GM12878 (cell line): ENCODE measurements at regions not wholly inside any gene's neighbourhood (a gene's known extent, or its start where the extent isn't known, plus 50 kb on each side); places are given as distances from the start of the nearest gene placed in this dataset.

Experiments used
- ATAC-seq: fragments of 200-7000 bp; cut with Tn5 transposase; 3 replicates; pipeline ENCODE4 v1.9.1; 2020; ENCODE audit warnings: mild to moderate bottlenecking, moderate library complexity
- BruUV-seq: library from RNA; stranded (reverse); fragments of 400-500 nt; replicated peaks from 2 replicates; lab custom pipeline; 2021; lab: Mats Ljungman, UMichigan
- CTCF ChIA-PET: fragments of 300-600 bp; sonication (Branson Sonifier 250); formaldehyde crosslinking; extraction: SDS; loops from one replicate; lab custom pipeline; 2021; ENCODE audit warnings: inconsistent platforms; lab: Yijun Ruan, JAX
- POLR2A ChIA-PET: fragments of 350-600 bp; formaldehyde crosslinking; extraction: SDS; loops from one replicate; lab custom pipeline; 2021; ENCODE audit warnings: inconsistent platforms; lab: Charles Lee
- RAD21 ChIA-PET: fragments of 300-600 bp; sonication (Branson Sonifier 250); formaldehyde crosslinking; loops from one replicate; lab custom pipeline; 2023; ENCODE audit warnings: antibody characterized with exemption; ENCODE audit not compliant: unreplicated experiment; lab: Charles Lee
- SMC1A ChIA-PET: fragments of 300-600 bp; sonication (Branson Sonifier 250); formaldehyde crosslinking; loops from one replicate; lab custom pipeline; 2023; ENCODE audit not compliant: unreplicated experiment, uncharacterized antibody; lab: Charles Lee
- DNase-seq: peaks from one replicate; pipeline ENCODE4 v3.0.0-alpha.2; 2011; ENCODE audit warnings: low read depth, low spot score
- FAIRE-seq: peaks from 3 replicates; lab custom pipeline; 2011; peaks lifted over from hg19 to GRCh38; lab: Jason Lieb, UNC
- H2AFZ ChIP-seq: 2 replicates; pipeline ENCODE4 v1.6.0; 2011; ENCODE audit warnings: low read depth, low read length, control low read depth; ENCODE audit not compliant: control insufficient read depth
- H3K27ac ChIP-seq: 2 replicates; pipeline ENCODE4 v1.5.1; 2011; ENCODE audit warnings: control low read depth; ENCODE audit not compliant: control insufficient read depth, insufficient read depth
- H3K27me3 ChIP-seq, 2 experiments: replicated peaks in 1 of 2; 2 replicates each; pipeline versions ENCODE4 v1.6.0 to v1.6.1; 2011; ENCODE audit warnings: low read length in 1 of 2; ENCODE audit not compliant: control insufficient read depth in 2 of 2, insufficient read depth in 2 of 2
- H3K36me3 ChIP-seq, 2 experiments: 2 replicates each; pipeline ENCODE4 v1.5.1; 2011; ENCODE audit warnings: low read length in 1 of 2; ENCODE audit not compliant: control insufficient read depth in 2 of 2, insufficient read depth in 2 of 2
- H3K4me1 ChIP-seq: 2 replicates; pipeline ENCODE4 v1.6.1; 2011; ENCODE audit warnings: mild to moderate bottlenecking, low read length, moderate library complexity, mixed read lengths; ENCODE audit not compliant: control insufficient read depth, insufficient read depth
- H3K4me2 ChIP-seq: 2 replicates; pipeline ENCODE4 v1.6.0; 2011; ENCODE audit warnings: control low read depth; ENCODE audit not compliant: control insufficient read depth, insufficient read depth
- H3K4me3 ChIP-seq: fragments of 200-600 bp; sonication (generic); 2 replicates; pipeline ENCODE4 v1.5.1; 2016
- H3K79me2 ChIP-seq: 2 replicates; pipeline ENCODE4 v1.6.0; 2011; ENCODE audit warnings: low read length; ENCODE audit not compliant: control insufficient read depth, insufficient read depth
- H3K9ac ChIP-seq: 2 replicates; pipeline ENCODE4 v1.8.0; 2011; ENCODE audit warnings: low read length, control low read depth, mixed read lengths; ENCODE audit not compliant: control insufficient read depth, insufficient read depth
- H3K9me3 ChIP-seq: replicated peaks from 3 replicates; pipeline ENCODE4 v1.5.1; 2011; ENCODE audit warnings: mild to moderate bottlenecking, low read length; ENCODE audit not compliant: control insufficient read depth, insufficient read depth
- H4K20me1 ChIP-seq: 2 replicates; pipeline ENCODE4 v1.6.0; 2011; ENCODE audit not compliant: control insufficient read depth, insufficient read depth
- ATF7 ChIP-seq: fragments of 450-650 bp; IDR thresholded peaks from 2 replicates; pipeline ENCODE4 v1.6.1; 2016; ENCODE audit warnings: low read depth, mild to moderate bottlenecking
- CHD1 ChIP-seq: IDR thresholded peaks from 2 replicates; pipeline ENCODE4 v1.6.1; 2012; ENCODE audit warnings: low read depth, low read length, improper control_type of control experiment
- CREB1 ChIP-seq: IDR thresholded peaks from 2 replicates; pipeline ENCODE4 v1.6.1; 2012; ENCODE audit warnings: low read depth, mild to moderate bottlenecking, inconsistent platforms
- DPF2 ChIP-seq: fragments of 450-650 bp; IDR thresholded peaks from 2 replicates; pipeline ENCODE4 v1.6.1; 2017; ENCODE audit warnings: mild to moderate bottlenecking
- KAT2A ChIP-seq: conservative IDR thresholded peaks from 2 replicates; pipeline ENCODE4 v1.6.1; 2011; ENCODE audit warnings: low read depth, low read length; ENCODE audit not compliant: control insufficient read depth
- MAX ChIP-seq: IDR thresholded peaks from 2 replicates; pipeline ENCODE4 v1.6.1; 2012; ENCODE audit warnings: low read depth, low read length, improper control_type of control experiment
- MXI1 ChIP-seq: fragments of 150-350 bp; IDR thresholded peaks from 2 replicates; pipeline ENCODE4 v1.6.1; 2011; ENCODE audit warnings: low read depth, mild to moderate bottlenecking, inconsistent platforms, low read length, improper control_type of control experiment
- NR2C1 ChIP-seq: fragments of 450-650 bp; IDR thresholded peaks from 2 replicates; pipeline ENCODE4 v1.6.1; 2017; ENCODE audit warnings: antibody characterized with exemption, mild to moderate bottlenecking, moderate library complexity
- SIX5 ChIP-seq: IDR thresholded peaks from 2 replicates; pipeline ENCODE4 v1.6.1; 2011; ENCODE audit warnings: mild to moderate bottlenecking, low read depth, low read length, moderate library complexity; ENCODE audit not compliant: severe bottlenecking
- SREBF2 ChIP-seq: IDR thresholded peaks from 2 replicates; pipeline ENCODE4 v1.6.1; 2012; ENCODE audit warnings: mild to moderate bottlenecking, low read length
- SRF ChIP-seq, 2 experiments: IDR thresholded peaks; 2 replicates each; pipeline ENCODE4 v1.6.1; 2011; ENCODE audit warnings: low read depth in 2 of 2, low read length in 2 of 2, mild to moderate bottlenecking in 1 of 2, moderate library complexity in 1 of 2
- SUZ12 ChIP-seq: fragments of 200-600 bp; sonication (generic); IDR thresholded peaks from one replicate; pipeline ENCODE4 v1.6.1; 2018; ENCODE audit warnings: antibody characterized with exemption, mild to moderate bottlenecking; ENCODE audit not compliant: unreplicated experiment
- WGBS: methylation state at CpG from one replicate; pipeline ENCODE4 v1.1.6; 2016; ENCODE audit warnings: low lambda C conversion rate; ENCODE audit not compliant: insufficient replicate concordance, insufficient coverage; ENCODE audit errors: missing lambda C conversion rate; 5-methylcytosine and 5-hydroxymethylcytosine counted together
- in situ Hi-C: fragments of 300-500 bp; cut with MboI; formaldehyde crosslinking; loops from 9 replicates; pipeline ENCODE4 v1.14.3; 2018; ENCODE audit warnings: mixed read lengths
- intact Hi-C: fragments of 100-400 bp; cut with micrococcal nuclease; formaldehyde crosslinking; loops from one replicate; pipeline ENCODE4 v1.14.2; 2022; ENCODE audit not compliant: unreplicated experiment
- TF ChIP-seq, protein P1 (sequence below): IDR thresholded peaks from 2 replicates; pipeline ENCODE4 v1.6.1; 2012; ENCODE audit warnings: low read length, inconsistent platforms

DNA sequence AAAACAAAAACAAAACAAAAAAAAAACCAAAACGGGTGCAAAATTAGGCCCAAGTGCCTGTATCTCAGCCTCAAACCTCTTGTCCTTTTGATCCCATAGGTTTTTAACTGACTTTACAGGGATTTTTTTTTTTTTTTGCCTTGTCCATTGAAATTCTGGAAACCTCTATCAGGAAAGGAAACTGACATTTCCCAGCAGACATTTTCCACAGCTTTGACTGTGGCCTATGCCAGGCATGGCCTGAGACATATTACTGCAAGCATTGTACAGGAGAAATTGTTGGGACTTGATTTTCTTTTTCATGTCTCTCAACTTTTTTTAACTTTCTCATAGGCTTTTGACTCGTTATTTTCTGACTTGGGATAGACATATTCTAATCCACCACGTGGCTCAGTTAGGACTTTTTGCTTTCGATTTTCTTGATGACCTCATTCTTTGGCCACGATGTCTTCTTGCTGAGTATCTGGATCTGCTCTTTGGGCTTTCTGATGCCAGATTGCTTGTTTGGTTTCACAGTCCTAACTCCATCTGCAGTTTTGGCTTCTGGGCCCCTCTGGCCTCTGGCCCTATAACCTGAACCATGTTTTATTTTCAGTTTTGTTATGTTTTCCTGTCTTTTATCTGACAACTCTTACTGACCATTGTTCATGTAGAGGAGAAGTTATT is 336.1 kb upstream of the C11orf87 start:
- Histone ChIP-seq H3K9ac (no peak overlapping the region), H3K27me3 (no peaks in the 10 kb centered on the region), H3K9me3 (no peaks in the 10 kb centered on the region), H2AFZ (no peak overlapping the region), H3K27ac (no peak overlapping the region), H3K79me2 (no peaks in the 10 kb centered on the region), H4K20me1 (no peaks in the 10 kb centered on the region), H3K4me1 (no peaks in the 10 kb centered on the region), H3K36me3 (no peaks in the 10 kb centered on the region), H3K4me3 (no peak overlapping the region)
- intact Hi-C loops, result no loop called here
- ATAC-seq, result peak; percentile 39
- FAIRE-seq, result no peak
- no peak for DNase-seq
- BruUV-seq, result no TSS peak
- ChIA-PET SMC1A (no interaction called here), RAD21 (no interaction called here), CTCF (interaction anchor here (0.6 kb wide), 1 partner anchor 119 kb away, joined by 4 read pairs; no protein-coding TSS in a partner anchor), POLR2A (interaction anchor here (0.7 kb wide), 2 partner anchors 170 to 1031 kb away, joined by 3 to 4 read pairs; no protein-coding TSS in a partner anchor)
- in situ Hi-C loops, result no loop called here
- 17% methylated on average over 5 of the region's 5 CpGs for WGBS
- 0 out of 2 replicates have a peak, but pooled peaks have one; percentile 29 for TF ChIP-seq ATF7
- TF ChIP-seq DPF2, result no peak
- TF ChIP-seq, all 136 proteins: peak for 1
- H3K4me2 ChIP-seq, result no peak overlapping the region

DNA sequence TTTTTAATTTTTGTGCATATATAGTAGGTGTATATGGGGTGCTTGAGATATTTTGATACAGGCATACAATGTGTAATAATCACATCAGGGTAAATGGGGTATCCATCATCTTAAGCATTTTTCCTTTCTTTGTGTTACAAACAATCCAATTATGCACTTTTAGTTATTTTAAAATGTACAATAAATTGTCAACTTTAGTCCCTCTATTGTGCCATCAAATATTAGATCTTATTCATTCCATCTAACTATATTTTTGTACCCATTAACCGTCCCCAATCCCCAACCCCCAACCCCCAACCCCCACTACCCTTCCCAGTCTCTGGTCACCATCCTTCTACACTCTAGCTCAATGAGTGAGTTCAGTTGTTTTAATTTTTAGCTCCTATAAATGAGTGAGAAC is 335.1 kb upstream of the C11orf87 start:
- Histone ChIP-seq H2AFZ (no peak overlapping the region), H3K9me3 (no peaks in the 10 kb centered on the region), H3K27ac (no peak overlapping the region), H3K4me2 (no peak overlapping the region), H3K27me3 (no peaks in the 10 kb centered on the region), H3K4me3 (no peak overlapping the region), H3K79me2 (no peaks in the 10 kb centered on the region), H3K36me3 (no peaks in the 10 kb centered on the region), H4K20me1 (no peaks in the 10 kb centered on the region), H3K4me1 (no peaks in the 10 kb centered on the region), H3K9ac (no peak overlapping the region)
- ChIA-PET RAD21 (no interaction called here), POLR2A (interaction anchor here (0.6 kb wide), 1 partner anchor 10 kb away, joined by 3 read pairs; no protein-coding TSS in a partner anchor), SMC1A (no interaction called here), CTCF (no interaction called here)
- intact Hi-C loops (no loop called here), in situ Hi-C loops (no loop called here)
- TF ChIP-seq KAT2A (no peak), SIX5 (no peak), SREBF2 (no peak), SRF (IDR thresholded peaks at IDR 0.05; ENCODE audit: low read depth in 2 of 2, low read length in 2 of 2) (no peak), MXI1 (no peak), CHD1 (no peak), SUZ12 (no peak), MAX (no peak), CREB1 (no peak), NR2C1 (no peak)
- TF ChIP-seq, protein P1, sequence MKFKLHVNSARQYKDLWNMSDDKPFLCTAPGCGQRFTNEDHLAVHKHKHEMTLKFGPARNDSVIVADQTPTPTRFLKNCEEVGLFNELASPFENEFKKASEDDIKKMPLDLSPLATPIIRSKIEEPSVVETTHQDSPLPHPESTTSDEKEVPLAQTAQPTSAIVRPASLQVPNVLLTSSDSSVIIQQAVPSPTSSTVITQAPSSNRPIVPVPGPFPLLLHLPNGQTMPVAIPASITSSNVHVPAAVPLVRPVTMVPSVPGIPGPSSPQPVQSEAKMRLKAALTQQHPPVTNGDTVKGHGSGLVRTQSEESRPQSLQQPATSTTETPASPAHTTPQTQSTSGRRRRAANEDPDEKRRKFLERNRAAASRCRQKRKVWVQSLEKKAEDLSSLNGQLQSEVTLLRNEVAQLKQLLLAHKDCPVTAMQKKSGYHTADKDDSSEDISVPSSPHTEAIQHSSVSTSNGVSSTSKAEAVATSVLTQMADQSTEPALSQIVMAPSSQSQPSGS, result no peak
- WGBS, result 33% methylated on average over 1 of the region's 1 CpG
- BruUV-seq, result no TSS peak
- ATAC-seq, result no peak
- no peak for FAIRE-seq
- DNase-seq, result no peak
